ENCODE measurements at regions not wholly inside any gene's neighbourhood (a gene's known extent, or its start where the extent isn't known, plus 50 kb on each side); places are given as distances from the start of the nearest gene placed in this dataset.

GRCh38 chr1:37338658-37339057, 135.7 kb upstream of the ZC3H12A start:
- no peak for TF ChIP-seq EZH2phosphoT487 (IDR thresholded peaks at IDR 0.05; ENCODE audit: insufficient read depth, low read depth)
- no peak for TF ChIP-seq EZH2 (IDR thresholded peaks at IDR 0.05; ENCODE audit: insufficient read depth, poor library complexity, severe bottlenecking)
